HG03025 (cell line): ENCODE measurements at regions not wholly inside any gene's neighbourhood (a gene's known extent, or its start where the extent isn't known, plus 50 kb on each side); places are given as distances from the start of the nearest gene placed in this dataset.
"Not testable (repeated sequence)": the region's sequence is repeated elsewhere in the genome, so short reads cannot be mapped to it uniquely, and the experiment has no call there.

ENCODE experiments used
- ATAC-seq: cut with Tn5 transposase; IDR thresholded peaks from one replicate; pipeline ENCODE4 v1.9.1; 2021; ENCODE audit warnings: mild to moderate bottlenecking, moderate library complexity; ENCODE audit not compliant: unreplicated experiment, low FRiP score

DNA sequence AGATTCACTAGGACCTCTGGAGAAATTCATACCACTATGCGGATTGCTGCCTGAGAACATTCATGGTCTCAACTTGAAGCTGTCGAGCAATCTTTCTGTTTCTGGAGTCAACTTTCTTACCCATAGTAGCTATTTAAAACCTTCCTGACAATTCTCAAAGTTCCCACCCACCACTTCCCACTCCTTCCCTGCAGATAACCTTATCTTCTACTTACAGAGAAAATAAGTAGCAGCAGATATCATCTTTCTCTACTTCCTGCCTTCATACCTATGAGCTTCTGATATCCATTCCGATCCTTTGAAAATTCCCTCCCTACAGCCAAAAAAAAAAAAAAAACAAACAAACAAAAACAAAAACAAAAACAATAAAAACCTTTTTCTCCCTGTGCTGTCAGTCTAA is 81.2 kb upstream of the CYRIA start:
- no peak for ATAC-seq

DNA sequence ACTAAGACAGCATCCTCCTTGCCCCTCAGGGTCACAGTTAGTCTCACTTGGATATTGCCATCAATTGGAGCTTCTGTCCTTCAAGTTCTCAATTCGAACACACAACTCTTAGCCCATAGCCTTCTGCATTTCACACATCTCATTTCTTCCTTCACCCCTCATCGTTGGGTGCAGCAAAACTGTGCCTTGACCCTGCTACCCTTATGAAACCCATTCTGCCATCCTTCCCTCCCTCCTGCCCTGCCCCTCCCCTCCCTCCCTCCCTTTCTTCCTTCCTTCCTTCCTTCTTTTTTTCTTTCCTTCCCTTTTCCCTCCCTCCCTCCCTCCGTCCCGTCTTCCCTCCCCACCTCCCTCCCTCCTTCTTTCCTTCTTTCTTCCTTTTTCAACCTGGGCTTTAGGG is 80.7 kb upstream of the CYRIA start:
- ATAC-seq: no peak

DNA sequence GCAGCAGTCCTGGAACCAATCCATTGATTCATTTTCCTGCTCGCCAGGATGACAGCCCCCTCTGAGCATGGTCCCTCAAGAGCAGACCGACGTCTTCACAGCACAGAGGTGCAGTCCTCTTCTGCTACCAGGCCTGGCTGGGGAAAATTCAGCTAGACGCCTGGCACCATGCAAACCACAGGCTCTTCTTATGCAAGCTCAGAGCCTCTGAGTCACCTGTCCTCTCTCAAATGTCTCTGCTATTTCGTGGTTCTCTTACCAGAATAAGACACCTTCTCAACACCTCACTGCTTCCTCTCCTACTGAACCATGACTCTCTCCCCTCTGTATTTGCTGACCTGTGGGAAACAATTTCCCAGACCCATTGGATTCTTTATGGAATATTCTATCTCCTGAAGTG is 79.8 kb upstream of the CYRIA start:
- ATAC-seq: no peak

DNA sequence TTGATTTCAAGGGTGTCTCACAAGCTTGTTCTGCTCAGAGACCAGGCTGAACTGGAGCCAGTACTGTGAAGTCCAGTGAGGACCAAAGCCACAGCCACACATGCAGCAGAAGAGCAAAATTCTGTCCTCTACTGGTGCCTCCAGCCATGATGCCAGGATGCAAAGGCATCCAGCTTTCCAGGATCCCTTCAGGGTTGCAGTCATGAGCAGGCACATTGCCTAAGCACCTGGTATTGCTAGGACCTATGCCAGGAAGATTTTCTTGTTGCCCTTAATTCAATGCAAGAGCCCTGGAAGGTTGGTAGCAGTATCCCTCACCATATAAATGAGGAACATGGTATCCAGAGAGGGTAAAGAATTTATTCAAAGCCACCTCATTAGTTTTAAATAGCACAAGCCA is 78.9 kb upstream of the CYRIA start:
- no peak for ATAC-seq

DNA sequence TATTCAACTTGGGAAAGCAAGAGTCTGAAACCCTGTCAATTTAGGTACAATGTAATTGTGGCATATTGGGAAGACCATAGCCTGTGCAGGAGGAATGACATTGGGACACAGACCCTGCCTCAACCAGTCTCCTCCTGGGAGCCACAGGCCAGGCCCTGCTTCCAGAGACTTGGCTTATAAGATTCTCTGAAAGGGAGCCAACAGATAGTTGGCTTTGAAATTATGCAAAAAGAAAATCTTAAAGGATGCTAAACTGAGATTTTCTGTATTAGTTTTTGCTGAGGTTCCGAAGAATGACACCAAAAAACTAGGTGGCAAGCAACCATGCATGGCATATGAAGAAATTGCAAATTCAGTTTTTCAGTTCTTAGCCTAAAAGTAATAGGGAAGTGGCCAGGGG is 76.4 kb upstream of the CYRIA start:
- no peak for ATAC-seq

DNA sequence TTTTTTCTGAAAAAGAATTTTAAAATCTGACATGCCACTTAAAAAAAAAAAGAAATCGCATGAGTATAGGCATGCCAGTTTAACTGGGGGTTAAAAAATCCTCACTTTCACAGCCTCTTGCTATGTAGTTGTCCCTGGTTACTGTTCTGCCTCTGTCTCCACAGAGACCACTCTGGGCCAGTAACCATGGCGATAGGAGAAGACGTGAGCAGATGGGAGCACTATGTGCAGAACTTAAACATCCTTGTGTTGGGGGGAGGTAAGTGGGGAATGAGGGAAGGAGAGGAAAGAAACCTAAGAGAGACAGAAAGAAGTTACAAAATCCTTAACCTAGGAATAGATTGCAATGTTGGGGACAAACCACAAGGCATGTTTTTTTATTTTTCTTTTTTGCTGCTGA is 75.9 kb upstream of the CYRIA start:
- no peak for ATAC-seq

DNA sequence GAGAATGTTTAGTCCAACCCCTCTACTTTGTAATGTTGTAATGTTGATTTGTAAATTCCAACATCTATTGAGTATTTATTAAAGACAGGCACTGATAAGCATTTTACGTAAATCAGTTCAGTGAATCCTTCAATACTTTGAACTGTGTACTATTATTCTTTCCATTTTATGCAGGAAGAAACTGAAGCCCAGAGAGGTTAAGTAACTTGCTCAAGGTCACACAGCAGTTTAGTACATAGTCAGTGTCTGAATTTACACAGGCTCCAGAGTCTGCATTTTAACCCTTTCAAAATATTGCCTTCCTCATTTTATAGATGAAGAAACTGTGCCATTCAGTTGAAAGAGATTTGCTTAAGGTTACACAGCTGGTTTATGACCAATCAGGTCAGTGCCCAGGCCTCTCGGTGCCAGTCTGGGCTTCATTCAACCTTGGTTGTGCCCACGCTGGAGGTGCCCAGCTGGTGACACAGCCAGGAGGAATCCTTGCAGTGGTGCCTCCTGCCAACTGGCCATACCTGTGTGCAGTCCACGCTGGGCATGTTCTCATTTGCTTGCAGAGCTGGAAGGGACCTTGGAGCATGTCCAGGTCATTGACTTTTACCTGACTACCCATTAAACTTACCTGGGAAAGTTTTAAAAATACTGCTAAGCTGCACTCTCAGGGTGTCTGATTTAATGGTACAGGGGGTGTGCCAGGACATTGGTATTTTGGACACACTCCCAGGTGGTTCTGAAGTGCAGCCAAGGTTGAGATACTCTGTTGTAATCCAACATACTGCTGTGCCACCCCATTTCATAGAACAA is 74.3 kb upstream of the CYRIA start:
- no peak for ATAC-seq

DNA sequence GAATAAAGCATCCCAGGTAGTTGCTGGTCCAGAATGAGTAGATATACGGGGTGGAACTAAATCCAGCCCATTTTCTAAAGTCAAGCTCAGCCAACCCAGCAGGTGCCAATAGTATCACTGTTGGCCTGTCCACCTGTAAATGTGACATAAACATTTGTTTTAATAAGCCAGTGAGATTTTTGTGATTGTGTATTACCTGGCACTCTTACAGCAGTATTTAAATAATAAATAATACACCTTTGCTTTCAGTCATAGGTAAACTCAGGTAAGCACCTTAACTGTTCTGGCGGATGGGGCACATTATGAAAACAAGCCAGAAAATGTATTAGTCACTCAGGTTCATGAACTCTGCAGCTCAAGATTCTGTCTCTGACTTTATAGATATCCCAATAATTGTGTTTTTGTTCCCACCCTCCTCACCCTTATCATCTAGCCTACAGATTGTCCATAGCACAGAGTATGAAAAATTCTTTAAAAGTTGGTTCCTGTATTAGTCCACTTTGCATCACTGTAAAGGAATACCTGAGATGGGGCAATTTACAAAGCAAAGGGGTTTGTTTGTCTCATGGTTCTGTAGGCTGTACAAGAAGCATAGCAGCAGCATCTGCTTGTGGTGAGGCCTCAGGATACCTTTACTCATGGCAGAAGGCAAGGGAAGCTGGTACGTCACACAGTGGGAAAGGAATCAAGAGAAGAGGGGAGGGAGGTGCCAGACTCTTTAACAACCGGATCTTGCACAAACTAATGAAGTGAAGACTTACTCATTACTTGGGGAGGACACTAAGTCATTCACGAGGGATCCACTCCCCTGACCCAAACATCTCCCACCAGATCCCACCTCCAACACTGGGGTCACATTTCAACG is 73.0 kb upstream of the CYRIA start:
- no peak for ATAC-seq

DNA sequence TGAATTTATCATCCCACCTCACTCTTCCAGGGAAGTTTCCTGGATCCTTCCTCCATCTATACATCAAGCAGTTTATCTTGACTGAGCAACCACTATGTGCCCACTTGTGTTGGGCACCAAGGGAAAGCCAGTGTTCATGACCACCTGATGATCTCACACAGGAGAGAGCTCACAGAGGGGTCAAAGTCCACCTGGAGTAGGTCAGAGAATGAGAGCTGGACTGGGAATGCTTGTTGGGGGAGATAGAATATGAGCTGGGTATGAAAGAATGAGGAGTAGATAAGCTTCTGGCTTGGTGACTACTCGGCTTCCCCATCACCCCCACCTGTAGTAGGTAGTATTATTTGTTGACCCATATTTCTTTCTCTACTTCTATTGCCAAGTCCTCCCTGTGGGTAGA is 72.2 kb upstream of the CYRIA start:
- ATAC-seq: no peak

DNA sequence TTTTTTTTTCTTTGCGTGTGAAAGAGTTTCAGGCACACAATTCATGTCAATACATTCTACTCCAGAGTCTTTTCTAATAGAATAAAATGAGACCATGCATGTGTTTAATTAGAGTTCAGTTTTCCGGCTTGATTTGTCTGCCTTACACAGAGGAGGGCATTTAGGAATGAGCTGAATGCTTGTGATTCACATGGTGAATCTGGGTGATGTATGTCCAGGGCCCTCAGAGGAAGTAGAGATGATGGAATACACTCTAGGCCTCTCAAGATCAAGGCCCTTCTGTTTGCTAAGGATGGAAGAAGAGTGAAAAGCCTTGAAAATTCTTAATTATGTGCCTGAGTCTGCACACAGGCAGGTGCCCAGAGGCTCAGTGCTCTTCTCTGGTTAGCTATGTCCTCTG is 71.0 kb upstream of the CYRIA start:
- ATAC-seq: no peak

DNA sequence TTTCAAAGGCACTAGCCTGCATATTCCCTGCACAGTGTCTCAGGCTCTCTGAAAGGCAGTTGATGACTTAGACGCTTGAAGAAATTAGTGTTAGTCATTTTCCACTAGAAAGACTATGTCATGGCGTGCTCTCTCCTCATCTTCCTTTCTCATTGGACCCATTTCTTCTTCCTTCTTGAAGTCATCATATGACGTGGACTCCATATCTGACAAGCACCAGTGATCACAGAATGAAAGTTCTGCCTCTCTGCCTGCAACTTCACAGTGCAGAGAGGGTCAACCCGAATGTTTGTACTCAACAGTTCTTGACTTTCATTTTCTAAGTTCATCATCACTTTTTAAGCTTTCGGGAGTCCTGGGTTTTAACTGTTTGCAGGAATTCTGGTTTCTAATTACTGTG is 63.7 kb upstream of the CYRIA start:
- no peak for ATAC-seq

DNA sequence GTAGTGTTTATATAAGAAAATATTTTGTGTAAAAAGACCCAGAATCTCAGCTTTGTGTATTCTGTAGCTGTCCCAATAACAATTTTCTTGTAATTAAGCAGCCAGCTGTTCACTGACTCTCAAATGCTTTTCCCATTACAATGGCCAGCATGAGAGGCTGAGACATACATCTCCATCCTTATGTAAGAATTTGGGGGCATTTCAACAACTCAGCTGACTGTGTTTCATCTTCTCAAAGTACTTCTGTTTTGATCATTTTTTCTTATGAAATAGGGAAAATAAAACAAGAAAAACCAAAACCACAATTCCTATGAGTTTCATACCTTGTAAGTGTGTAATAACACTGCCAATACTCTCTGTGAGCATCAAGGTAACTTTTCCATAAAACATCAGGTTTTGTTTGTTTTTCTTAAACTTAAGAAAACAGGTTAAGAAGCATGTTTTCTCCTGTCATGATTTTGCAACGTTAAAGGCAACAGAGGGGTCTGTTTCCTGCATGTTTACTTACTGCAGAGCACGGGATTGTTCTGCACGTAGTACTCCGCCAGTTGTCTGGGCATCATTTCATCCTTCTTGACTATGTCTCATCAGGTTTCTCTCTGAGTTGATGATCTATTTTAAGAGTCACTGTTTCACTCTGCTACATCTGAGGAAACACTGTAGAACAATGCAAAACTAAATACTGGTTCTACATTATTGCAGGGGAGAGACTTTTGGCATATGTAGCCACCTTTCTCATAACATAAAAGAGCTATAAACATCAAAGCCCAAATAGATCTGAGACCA is 62.9 kb upstream of the CYRIA start:
- ATAC-seq: peak; percentile 70

DNA sequence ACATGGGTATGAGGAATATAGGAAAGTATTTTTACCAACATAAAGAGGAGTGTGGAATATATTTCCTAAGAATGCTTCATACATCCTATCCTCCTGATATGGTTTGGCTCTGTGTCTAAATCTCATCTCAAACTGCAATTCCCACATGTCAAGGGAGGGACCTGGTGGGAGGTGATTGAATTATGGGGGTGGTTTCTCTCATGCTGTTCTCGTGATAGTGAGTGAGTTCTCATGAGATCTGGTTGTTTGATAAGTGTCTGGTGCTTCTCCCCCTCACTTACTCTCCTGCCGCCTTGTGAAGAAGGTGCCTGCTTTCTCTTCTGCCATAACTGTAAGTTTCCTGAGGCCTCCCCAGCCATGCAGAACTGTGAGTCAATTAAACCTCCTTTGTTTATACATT is 62.2 kb upstream of the CYRIA start:
- not testable (repeated sequence) for ATAC-seq

DNA sequence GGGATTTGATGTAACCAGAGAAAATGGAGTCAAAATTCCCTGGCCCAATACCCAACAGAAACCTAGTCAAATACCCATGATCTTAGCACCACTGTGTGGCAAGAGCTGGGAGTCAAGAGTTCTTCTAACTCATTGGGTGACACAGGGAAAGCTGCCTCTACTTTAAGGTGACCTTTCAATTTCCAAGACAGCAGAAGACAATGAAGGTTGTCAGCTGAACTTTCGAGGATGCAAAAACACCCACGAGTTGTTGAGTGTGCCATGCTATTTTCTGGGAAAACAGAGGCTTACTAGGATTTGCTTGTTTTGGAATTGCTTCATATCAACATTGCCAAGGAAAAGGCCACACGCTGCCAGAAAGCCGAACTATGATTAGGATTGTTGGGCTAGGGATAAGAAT is 61.6 kb upstream of the CYRIA start:
- ATAC-seq: no peak

DNA sequence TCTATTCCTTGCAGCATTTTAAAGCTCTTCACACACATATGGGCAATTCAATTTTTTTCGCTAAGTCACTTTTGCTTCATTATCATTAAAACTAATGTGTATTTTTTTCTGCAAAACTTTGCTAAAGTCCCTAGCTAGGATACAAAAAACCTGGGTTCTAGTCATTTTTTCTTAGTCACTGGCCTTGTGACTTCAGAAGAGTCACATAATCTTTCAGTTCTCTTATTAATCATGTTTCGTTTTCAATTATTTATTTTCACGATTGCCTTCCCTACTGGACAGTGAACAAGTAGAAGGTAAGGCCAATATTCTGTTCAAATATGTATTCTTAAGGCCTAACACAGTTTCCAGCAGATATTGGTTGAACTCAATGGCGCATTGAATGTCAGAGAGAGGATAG is 60.9 kb upstream of the CYRIA start:
- ATAC-seq: no peak

DNA sequence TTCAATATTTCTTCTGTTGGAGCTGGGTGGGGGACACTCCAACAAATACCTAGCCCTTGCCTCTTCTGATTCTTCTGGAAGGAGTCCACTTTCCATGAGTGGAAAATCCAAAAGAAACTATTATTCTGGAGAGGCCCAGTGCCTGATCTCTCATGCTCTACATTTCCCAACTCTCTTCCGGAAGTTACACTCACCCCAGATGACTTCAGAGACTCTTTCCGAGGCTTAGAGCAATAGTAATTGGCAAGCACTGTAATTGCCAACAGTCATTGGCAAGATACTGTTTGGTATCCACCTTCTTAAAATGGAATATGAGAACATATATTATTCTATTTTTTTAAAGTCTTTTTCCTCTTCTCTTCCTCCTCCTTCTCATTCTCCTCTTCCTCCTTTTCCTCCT is 60.5 kb upstream of the CYRIA start:
- no peak for ATAC-seq

DNA sequence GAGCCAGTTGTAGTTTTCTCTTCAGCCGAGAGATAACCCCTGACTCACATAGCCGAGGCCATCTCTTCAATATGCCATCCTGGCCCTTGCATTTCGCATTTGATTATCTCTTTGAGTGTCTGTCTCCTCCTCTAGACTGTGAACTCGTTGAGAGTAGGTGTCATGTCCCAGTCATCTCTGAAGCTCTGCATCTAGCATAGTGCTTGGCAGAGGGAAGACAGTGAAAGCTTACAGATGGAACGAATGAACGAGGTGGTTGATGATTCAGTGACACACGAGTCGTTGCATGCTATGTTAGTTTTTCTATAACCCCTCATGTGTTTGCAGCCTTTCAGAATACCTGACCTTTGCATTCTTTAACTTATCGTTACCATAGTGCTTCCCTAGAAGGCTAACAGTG is 59.9 kb upstream of the CYRIA start:
- ATAC-seq: no peak

DNA sequence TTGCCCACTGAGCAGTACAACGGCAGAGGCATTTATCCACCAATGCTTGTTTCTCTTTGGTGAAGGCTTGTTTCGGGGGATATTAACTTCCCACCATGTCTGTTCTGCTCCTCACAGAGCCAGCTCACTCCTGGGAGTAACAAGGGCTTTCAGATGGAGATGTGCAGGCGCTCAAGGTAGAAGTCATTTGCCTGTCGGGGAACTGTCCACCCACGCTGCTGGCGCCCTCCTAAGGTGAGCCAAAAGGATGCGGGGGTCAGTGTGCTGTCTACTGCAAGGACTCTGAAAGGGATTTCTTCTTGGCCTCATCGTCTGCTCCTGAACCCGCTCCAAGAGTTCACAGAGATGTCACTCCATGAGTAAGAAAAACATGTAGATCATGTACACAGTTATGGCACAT is 57.0 kb upstream of the CYRIA start:
- no peak for ATAC-seq

DNA sequence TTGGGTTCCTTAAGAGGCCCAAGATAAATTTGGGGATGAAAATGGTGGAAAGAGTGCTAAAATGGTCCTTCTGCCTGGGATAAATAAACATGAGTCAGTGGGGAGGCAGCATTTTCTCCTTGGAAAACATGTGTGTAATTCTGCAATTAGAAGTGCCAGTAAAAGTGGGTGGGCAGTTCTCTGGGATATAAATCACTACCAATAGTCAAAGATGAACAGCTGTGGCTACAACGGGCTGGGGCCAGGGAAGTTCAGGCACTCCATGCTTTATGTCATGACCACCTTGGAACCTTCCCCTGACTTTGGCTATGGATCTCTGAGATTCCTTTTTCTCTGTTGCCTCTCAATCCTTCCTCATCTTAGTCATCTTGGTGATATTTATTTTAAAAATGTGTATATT is 56.5 kb upstream of the CYRIA start:
- no peak for ATAC-seq

DNA sequence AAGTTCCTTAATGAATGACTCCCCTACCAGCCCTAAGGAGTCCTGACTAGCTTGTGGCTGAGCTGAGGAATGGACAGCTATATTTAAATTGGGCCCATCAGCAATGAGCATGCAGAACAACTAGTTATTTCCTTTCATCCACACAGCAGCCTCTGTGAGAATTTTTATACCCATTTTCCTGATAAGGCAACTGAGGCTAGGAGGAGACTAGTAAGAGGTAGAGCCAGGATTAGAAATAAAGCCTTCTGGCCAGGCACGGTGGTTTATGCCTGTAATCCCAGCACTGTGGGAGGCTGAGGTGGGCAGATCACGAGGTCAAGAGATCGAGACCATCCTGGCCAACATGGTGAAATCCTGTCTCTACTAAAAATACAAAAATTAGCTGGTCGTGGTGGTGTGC is 55.9 kb upstream of the CYRIA start:
- ATAC-seq: not testable (repeated sequence)

DNA sequence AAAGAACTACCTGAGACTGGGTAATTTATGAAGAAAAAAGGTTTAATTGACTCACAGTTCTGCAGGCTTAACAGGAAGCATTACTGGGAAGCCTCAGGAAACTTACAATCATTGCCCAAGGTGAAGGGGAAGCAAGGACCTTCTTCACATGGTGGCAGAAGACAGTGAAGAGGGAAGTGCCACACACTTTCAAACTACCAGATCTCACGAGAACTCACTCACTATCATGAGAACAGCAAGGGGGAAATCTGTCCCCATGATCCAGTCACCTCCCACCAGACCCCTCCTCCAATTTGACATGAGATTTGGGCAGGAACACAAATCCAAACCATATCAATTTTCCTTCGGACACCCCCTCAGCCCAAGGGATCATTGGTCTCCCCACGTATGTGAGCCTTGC is 55.1 kb upstream of the CYRIA start:
- ATAC-seq: not testable (repeated sequence)
